ENCODE measurements at regions not wholly inside any gene's neighbourhood (a gene's known extent, or its start where the extent isn't known, plus 50 kb on each side); places are given as distances from the start of the nearest gene placed in this dataset.

DNA sequence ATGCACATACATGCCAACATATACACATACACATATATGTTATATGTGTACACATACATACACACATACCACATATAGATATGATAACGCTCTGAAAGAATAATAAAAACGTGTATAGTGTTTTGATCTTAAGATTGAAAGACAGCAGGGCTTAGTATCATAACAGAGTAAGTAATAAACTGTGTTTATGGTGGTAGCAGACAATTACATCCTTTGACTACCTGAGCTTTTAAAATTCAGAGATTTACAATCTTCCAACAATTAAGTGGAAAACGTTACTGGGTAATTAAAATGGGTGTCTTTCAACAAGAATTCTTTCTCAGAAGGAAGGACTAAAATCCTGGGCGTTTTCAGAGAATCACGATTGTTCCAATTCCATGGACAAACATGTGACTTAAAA lies 552.4 kb downstream of the EPHA4 start:
- no peaks in the 10 kb centered on the region for H3F3A ChIP-seq (ENCODE audit: insufficient read depth, low read length, poor library complexity, severe bottlenecking)
- H4K20me1 ChIP-seq (ENCODE audit: insufficient read depth), result no peaks in the 10 kb centered on the region
- H3K36me3 ChIP-seq (ENCODE audit: insufficient read depth, low read length), result no peaks in the 10 kb centered on the region
- H3K9me2 ChIP-seq (ENCODE audit: insufficient read depth, low read length), result no peaks in the 10 kb centered on the region
- no peak for TF ChIP-seq REST (IDR thresholded peaks at IDR 0.05; ENCODE audit: borderline replicate concordance)
- no peak for TF ChIP-seq EP300 (conservative IDR thresholded peaks at IDR 0.05; ENCODE audit: poor library complexity, severe bottlenecking)
- no peak for TF ChIP-seq TAF1 (IDR thresholded peaks at IDR 0.05; ENCODE audit: low read depth)
- no peak for TF ChIP-seq EZH2 (IDR thresholded peaks at IDR 0.05; ENCODE audit: borderline replicate concordance, insufficient read depth, low read length, poor library complexity, severe bottlenecking)
- no peak for TF ChIP-seq SMC3 (conservative IDR thresholded peaks at IDR 0.05; ENCODE audit: poor library complexity)
- no peak overlapping the region for H2AFZ ChIP-seq (ENCODE audit: low read depth, low read length)
- H3K79me2 ChIP-seq (replicated peaks; ENCODE audit: insufficient read depth, low read length), result no peaks in the 10 kb centered on the region
- H3K27ac ChIP-seq (ENCODE audit: low read length), result no peak overlapping the region
- H3K4me2 ChIP-seq (ENCODE audit: low read length), result no peak overlapping the region
- H3K4me3 ChIP-seq (ENCODE audit: low read length), result no peak overlapping the region
- no peaks in the 10 kb centered on the region for H3K9me3 ChIP-seq (ENCODE audit: low read length)
- H3K27me3 ChIP-seq (ENCODE audit: insufficient read depth, low read depth, low read length), result no peaks in the 10 kb centered on the region
- H3K9ac ChIP-seq (ENCODE audit: low read length), result no peak overlapping the region

- H3K36me3 ChIP-seq (ENCODE audit: insufficient read depth, low read length), result no peaks in the 10 kb centered on the region
- no peaks in the 10 kb centered on the region for H3K27me3 ChIP-seq (ENCODE audit: insufficient read depth, low read depth, low read length)
- no peak overlapping the region for H3K9ac ChIP-seq (ENCODE audit: low read length)
- H4K20me1 ChIP-seq (ENCODE audit: insufficient read depth), result no peaks in the 10 kb centered on the region
- no peak overlapping the region for H3K4me3 ChIP-seq (ENCODE audit: low read length)
- H2AFZ ChIP-seq (ENCODE audit: low read depth, low read length), result no peak overlapping the region
- no peaks in the 10 kb centered on the region for H3F3A ChIP-seq (ENCODE audit: insufficient read depth, low read length, poor library complexity, severe bottlenecking)
- no peaks in the 10 kb centered on the region for H3K9me2 ChIP-seq (ENCODE audit: insufficient read depth, low read length)
- no peaks in the 10 kb centered on the region for H3K79me2 ChIP-seq (replicated peaks; ENCODE audit: insufficient read depth, low read length)
- no peak overlapping the region for H3K4me2 ChIP-seq (ENCODE audit: low read length)
- no peak overlapping the region for H3K27ac ChIP-seq (ENCODE audit: low read length)
- no peaks in the 10 kb centered on the region for H3K9me3 ChIP-seq (ENCODE audit: low read length)
- TF ChIP-seq REST (IDR thresholded peaks at IDR 0.05; ENCODE audit: borderline replicate concordance) (no peak), TAF1 (IDR thresholded peaks at IDR 0.05; ENCODE audit: low read depth) (no peak), CTCF (IDR thresholded peaks at IDR 0.05; ENCODE audit: poor library complexity, severe bottlenecking) (no peak)
These were observed 549.5 kb downstream of the EPHA4 start for GRCh38 chr2:221022554-221022953.
